GM20000 (cell line): ENCODE measurements at regions not wholly inside any gene's neighbourhood (a gene's known extent, or its start where the extent isn't known, plus 50 kb on each side); places are given as distances from the start of the nearest gene placed in this dataset.
"Not testable (repeated sequence)": the region's sequence is repeated elsewhere in the genome, so short reads cannot be mapped to it uniquely, and the experiment has no call there.

ENCODE experiments used
- DNase-seq: peaks from one replicate; pipeline ENCODE4 v3.0.0; 2012; ENCODE audit warnings: low spot score
- TF ChIP-seq, protein P1 (sequence below): IDR thresholded peaks from 2 replicates; pipeline ENCODE4 v1.5.1; 2012; ENCODE audit warnings: mild to moderate bottlenecking, control low read depth; ENCODE audit errors: extremely low read depth, missing control alignments

DNA sequence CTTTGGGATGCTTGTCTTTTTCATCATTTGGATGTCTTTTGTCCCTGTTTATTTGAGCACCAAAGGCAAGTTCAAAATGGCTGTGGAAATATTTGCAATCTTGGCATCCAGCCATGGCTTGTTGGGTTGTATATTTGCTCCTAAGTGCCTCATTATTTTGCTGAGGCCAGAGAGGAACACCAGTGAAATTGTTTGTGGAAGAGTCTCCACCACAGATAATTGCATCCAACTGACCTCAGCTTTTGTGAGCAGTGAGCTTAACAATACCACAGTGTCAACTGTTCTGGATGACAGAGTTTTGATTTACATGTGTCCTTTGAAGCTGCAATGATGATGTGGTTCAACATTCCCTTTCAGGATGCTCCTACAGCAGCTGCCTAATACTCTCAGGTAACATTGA, 83.0 kb upstream of the KCNAB1 start:
- DNase-seq = no peak
- TF ChIP-seq, protein P1, sequence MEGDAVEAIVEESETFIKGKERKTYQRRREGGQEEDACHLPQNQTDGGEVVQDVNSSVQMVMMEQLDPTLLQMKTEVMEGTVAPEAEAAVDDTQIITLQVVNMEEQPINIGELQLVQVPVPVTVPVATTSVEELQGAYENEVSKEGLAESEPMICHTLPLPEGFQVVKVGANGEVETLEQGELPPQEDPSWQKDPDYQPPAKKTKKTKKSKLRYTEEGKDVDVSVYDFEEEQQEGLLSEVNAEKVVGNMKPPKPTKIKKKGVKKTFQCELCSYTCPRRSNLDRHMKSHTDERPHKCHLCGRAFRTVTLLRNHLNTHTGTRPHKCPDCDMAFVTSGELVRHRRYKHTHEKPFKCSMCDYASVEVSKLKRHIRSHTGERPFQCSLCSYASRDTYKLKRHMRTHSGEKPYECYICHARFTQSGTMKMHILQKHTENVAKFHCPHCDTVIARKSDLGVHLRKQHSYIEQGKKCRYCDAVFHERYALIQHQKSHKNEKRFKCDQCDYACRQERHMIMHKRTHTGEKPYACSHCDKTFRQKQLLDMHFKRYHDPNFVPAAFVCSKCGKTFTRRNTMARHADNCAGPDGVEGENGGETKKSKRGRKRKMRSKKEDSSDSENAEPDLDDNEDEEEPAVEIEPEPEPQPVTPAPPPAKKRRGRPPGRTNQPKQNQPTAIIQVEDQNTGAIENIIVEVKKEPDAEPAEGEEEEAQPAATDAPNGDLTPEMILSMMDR = no peak

DNA sequence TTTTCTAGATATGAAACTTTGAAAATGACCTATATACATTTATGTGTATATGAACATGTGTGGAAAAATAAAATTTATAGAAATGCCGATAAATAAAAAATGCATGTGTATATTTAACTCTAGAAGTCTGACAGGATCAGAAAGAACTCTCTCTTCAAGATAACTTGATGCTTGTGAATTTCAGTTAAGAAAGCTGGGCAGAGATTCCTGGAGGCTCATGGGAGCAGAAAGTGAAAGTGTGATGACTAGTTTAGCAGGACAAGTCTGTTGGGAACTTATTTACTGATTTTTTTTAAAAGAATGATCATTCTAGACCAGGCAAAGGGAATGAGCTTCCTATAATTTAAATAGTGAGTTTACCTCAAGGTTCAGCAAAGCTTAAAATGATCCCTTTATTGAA, 81.5 kb upstream of the KCNAB1 start:
- TF ChIP-seq, protein P1 = no peak

DNA sequence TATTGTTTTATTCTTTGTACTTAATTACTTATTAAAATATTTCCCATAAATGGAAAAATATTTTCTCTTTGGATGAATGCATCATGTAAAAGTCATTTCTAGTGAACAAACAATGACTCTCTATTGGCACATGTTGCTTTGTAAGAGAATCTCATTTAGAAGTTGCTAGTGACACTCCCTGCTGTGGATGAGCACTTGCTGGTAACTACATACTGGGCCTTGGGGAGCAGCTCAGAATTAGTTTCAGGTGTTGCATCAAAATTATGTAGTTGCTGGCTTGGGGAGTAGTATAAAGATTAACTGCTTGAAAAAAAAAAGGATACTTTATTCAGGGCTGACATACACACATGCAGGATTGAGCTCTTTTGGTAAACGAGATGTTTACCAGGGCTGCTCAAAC, 80.3 kb upstream of the KCNAB1 start:
- DNase-seq = no peak
- TF ChIP-seq, protein P1 = no peak

More for the DNA sequence above, 81.5 kb upstream of the KCNAB1 start:
- DNase-seq = no peak

DNA sequence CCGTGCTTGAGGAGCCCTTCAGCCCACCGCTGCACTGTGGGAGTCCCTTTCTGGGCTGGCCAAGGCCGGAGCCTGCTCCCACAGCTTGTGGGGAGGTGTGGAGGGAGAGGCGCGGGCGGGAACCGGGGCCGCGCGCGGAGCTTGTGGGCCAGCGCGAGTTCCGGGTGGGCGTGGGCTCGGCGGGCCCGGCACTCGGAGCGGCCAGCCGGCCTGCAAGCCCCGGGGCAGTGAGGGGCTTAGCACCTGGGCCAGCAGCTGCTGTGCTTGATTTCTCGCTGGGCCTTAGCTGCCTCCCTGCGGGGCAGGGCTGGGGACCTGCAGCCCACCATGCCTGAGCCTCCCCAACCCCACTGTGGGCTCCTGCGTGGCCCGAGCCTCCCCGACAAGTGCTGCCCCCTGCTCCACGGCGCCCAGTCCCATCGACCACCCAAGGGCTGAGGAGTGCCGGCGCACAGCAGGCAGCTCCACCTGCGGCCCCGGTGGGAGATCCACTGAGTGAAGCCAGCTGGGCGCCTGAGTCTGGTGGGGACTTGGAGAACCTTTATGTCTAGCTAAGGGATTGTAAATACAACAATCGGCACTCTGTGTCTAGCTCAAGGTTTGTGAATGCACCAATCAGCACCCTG, 79.0 kb upstream of the KCNAB1 start:
- DNase-seq = not testable (repeated sequence)

DNA sequence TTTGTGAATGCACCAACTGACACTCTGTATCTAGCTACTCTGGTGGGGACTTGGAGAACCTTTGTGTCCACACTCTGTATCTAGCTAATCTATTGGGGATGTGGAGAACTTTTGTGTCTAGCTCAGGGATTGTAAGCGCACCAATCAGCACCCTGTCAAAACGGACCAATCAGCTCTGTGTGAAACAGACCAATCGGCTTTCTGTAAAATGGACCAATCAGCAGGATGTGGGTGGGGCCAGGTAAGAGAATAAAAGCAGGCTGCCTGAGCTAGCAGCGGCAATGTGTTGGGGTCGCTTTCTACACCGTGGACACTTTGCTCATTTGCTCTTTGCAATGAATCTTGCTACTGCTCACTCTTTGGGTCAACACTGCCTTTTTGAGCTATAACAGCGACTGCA, 78.5 kb upstream of the KCNAB1 start:
- DNase-seq = not testable (repeated sequence)

DNA sequence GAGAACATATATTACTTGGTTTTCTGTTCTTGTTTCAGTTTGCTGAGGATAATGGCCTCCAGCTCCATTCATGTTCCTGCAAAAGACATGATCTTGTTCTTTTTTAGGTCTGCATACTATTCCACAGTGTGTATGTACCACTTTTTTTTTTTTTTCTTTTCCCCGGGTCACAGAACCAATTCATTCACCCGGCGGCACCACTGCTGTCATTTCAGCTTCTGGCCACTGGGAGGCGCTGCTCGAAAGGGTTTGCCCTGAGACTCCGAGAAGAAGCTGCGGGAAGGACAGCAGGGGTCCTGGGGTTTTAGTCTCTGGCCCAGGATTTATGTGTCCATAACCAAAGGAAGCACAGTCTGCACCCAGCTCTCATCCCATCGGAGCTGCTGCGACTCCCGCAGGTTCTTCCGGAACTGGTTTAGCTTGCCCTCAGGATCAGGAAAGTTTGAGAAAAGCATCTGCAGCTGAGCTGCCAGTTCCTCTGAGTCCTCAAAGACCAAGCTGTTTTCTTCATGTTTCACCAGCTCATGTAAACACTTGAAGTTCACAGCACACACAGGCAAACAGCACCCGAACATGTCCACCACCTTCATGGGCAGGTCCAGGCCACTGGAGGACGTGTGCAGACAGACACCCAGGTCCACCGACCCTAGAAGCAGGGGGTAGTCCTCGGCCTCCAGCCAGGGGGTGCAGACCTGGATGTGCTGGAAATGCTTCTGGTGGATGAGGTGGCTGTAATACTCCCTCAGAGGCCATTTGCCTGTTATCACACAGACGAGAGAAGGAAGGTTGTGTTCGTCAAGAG, 76.3 kb upstream of the KCNAB1 start:
- not testable (repeated sequence) for DNase-seq
- TF ChIP-seq, protein P1 = peak; percentile 71

DNA sequence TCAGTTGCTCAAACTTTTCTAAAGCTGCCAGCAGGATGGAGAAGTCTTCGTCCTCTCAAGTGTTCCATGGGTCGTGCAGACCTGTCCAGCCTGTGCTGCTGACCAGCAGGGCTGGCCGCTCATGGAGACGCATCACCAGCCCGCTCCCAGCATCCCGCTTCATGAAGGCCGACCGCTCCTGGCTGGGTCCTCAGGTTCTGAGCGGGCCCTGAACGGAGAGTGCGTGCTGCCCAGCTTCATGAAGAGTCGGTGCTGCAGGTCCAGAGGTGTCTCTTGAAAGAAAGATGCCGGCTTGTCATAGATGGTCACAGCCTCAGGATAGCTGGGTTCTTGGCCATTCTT, 75.8 kb upstream of the KCNAB1 start:
- DNase-seq = no peak
- TF ChIP-seq, protein P1 = no peak

DNA sequence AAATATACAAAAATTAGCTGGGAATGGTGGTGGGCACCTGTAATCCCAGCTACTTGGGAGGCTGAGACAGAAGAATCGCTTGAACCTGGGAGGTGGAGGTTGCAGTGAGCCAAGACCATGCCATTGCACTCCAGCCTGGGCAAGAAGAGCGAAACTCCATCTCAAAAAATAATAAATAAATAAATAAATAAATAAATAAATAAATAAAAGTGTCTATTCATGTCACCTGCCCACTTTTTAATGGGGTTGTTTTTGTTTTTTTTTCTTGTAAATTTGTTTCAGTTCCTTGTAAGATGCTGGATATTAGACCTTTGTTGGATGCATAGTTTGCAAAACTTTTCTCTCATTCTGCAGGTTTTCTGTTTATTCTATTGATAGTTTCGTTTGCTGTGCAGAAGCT, 71.9 kb upstream of the KCNAB1 start:
- not testable (repeated sequence) for DNase-seq

DNA sequence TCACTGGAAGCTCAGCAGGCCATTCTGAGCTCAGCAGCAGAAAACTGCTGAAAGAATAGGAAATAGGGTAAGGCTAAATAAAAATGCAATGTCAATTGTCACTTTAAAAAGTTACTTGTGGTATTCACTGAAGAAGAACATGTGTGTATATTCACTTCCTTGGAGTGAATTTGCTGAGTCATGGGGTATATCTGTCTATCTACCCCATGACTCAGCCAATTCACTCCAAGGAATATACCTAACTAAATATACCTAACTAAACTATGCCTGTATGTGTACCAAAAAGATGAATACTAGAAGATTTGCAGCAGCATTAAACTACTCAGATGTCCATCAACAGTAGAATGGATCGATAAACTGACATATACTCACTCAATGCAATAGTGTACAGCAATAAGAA, 69.5 kb upstream of the KCNAB1 start:
- TF ChIP-seq, protein P1 = no peak
- no peak for DNase-seq
